Activated T-helper 1 cell treated with anti-CD3 and anti-CD28 coated beads, Interleukin-12 subunit alpha, Interleukin-12 subunit beta, Interleukin-2, Interleukin-4 antibody, amounts not matched to agents 30 ng/mL and 10 ng/mL and 1 ng/mL, durations not matched to agents 14 hours and 24 hours and 36 hours (primary cell): ENCODE measurements at regions not wholly inside any gene's neighbourhood (a gene's known extent, or its start where the extent isn't known, plus 50 kb on each side); places are given as distances from the start of the nearest gene placed in this dataset.
"Not testable (repeated sequence)": the region's sequence is repeated elsewhere in the genome, so short reads cannot be mapped to it uniquely, and the experiment has no call there.

ENCODE experiments used
- DNase-seq: peaks from one replicate; pipeline ENCODE4 v3.0.0; 2021; ENCODE audit warnings: low spot score
- H3K27ac Mint-ChIP-seq: one replicate; pipeline ENCODE4 v1.8.0; 2021; ENCODE audit warnings: mild to moderate bottlenecking, mixed read lengths
- H3K27me3 Mint-ChIP-seq: one replicate; pipeline ENCODE4 v1.8.0; 2022; ENCODE audit warnings: mild to moderate bottlenecking, moderate library complexity, mixed read lengths; ENCODE audit not compliant: insufficient read depth
- H3K36me3 Mint-ChIP-seq: one replicate; pipeline ENCODE4 v1.8.0; 2021; ENCODE audit warnings: low read depth, mixed read lengths
- H3K4me1 Mint-ChIP-seq: one replicate; pipeline ENCODE4 v1.8.0; 2021; ENCODE audit warnings: low read depth, mixed read lengths
- H3K4me3 Mint-ChIP-seq: one replicate; pipeline ENCODE4 v1.8.0; 2021; ENCODE audit warnings: mild to moderate bottlenecking, moderate library complexity, mixed read lengths
- H3K9me3 Mint-ChIP-seq: one replicate; pipeline ENCODE4 v1.8.0; 2021; ENCODE audit warnings: mixed read lengths
- intact Hi-C: fragments of 100-400 bp; cut with micrococcal nuclease; formaldehyde crosslinking; loops from one replicate; pipeline ENCODE4 v1.15.1; 2024

- Mint-ChIP-seq H3K9me3 (no peaks in the 10 kb centered on the region), H3K4me3 (no peak overlapping the region), H3K27ac (no peak overlapping the region), H3K36me3 (no peaks in the 10 kb centered on the region), H3K27me3 (peaks cover 2% of the 10 kb centered on the region), H3K4me1 (no peaks in the 10 kb centered on the region)
- DNase-seq: no peak
- intact Hi-C loops: no loop called here
These were observed 674.3 kb downstream of the STK39 start for GRCh38 chr2:167572883-167573619.

GRCh38 chr2:167570370-167570769, 677.0 kb downstream of the STK39 start:
- DNase-seq: no peak
- H3K4me1 Mint-ChIP-seq: no peaks in the 10 kb centered on the region
- no peaks in the 10 kb centered on the region for H3K9me3 Mint-ChIP-seq
- H3K27me3 Mint-ChIP-seq: peaks cover 2% of the 10 kb centered on the region
- no peaks in the 10 kb centered on the region for H3K36me3 Mint-ChIP-seq
- intact Hi-C loops: no loop called here
- no peak overlapping the region for H3K27ac Mint-ChIP-seq
- no peak overlapping the region for H3K4me3 Mint-ChIP-seq

- H3K9me3 Mint-ChIP-seq, H3K36me3 Mint-ChIP-seq, H3K4me3 Mint-ChIP-seq, H3K27me3 Mint-ChIP-seq, H3K4me1 Mint-ChIP-seq, H3K27ac Mint-ChIP-seq, DNase-seq, intact Hi-C loops: not testable (repeated sequence)
These were observed 675.8 kb downstream of the XIRP2 start for GRCh38 chr2:167563885-167564619.

- not testable (repeated sequence) for H3K36me3 Mint-ChIP-seq, H3K4me3 Mint-ChIP-seq
These were observed 670.2 kb downstream of the XIRP2 start for GRCh38 chr2:167558272-167558991.

GRCh38 chr2:167555098-167555720, 666.9 kb downstream of the XIRP2 start:
- Mint-ChIP-seq H3K27ac (no peak overlapping the region), H3K9me3 (no peaks in the 10 kb centered on the region), H3K27me3 (no peaks in the 10 kb centered on the region), H3K4me1 (no peaks in the 10 kb centered on the region), H3K4me3 (no peak overlapping the region), H3K36me3 (no peaks in the 10 kb centered on the region)
- intact Hi-C loops: no loop called here
- DNase-seq: no peak

More at GRCh38 chr2:167558272-167558991, 670.2 kb downstream of the XIRP2 start:
- DNase-seq, intact Hi-C loops, H3K27ac Mint-ChIP-seq, H3K27me3 Mint-ChIP-seq, H3K4me1 Mint-ChIP-seq, H3K9me3 Mint-ChIP-seq: not testable (repeated sequence)

GRCh38 chr2:167553635-167554034, 665.4 kb downstream of the XIRP2 start:
- no peaks in the 10 kb centered on the region for H3K4me1 Mint-ChIP-seq
- H3K36me3 Mint-ChIP-seq: no peaks in the 10 kb centered on the region
- no peak overlapping the region for H3K4me3 Mint-ChIP-seq
- no peaks in the 10 kb centered on the region for H3K9me3 Mint-ChIP-seq
- no peaks in the 10 kb centered on the region for H3K27me3 Mint-ChIP-seq
- intact Hi-C loops: no loop called here
- no peak for DNase-seq
- H3K27ac Mint-ChIP-seq: no peak overlapping the region

GRCh38 chr2:167551416-167551815, 663.1 kb downstream of the XIRP2 start:
- no peaks in the 10 kb centered on the region for H3K36me3 Mint-ChIP-seq
- no peak overlapping the region for H3K27ac Mint-ChIP-seq
- DNase-seq: no peak
- intact Hi-C loops: no loop called here
- no peaks in the 10 kb centered on the region for H3K4me1 Mint-ChIP-seq
- H3K27me3 Mint-ChIP-seq: no peaks in the 10 kb centered on the region
- H3K9me3 Mint-ChIP-seq: no peaks in the 10 kb centered on the region
- no peak overlapping the region for H3K4me3 Mint-ChIP-seq

- Mint-ChIP-seq H3K27me3 (no peaks in the 10 kb centered on the region), H3K36me3 (no peaks in the 10 kb centered on the region), H3K4me3 (no peak overlapping the region), H3K27ac (no peak overlapping the region), H3K4me1 (no peaks in the 10 kb centered on the region), H3K9me3 (no peaks in the 10 kb centered on the region)
- no peak for DNase-seq
- intact Hi-C loops: no loop called here
These were observed 662.2 kb downstream of the XIRP2 start for GRCh38 chr2:167550448-167550847.

- Mint-ChIP-seq H3K9me3 (no peaks in the 10 kb centered on the region), H3K27ac (no peak overlapping the region), H3K4me1 (no peaks in the 10 kb centered on the region), H3K4me3 (no peak overlapping the region), H3K36me3 (no peaks in the 10 kb centered on the region), H3K27me3 (no peaks in the 10 kb centered on the region)
- intact Hi-C loops: no loop called here
- DNase-seq: no peak
These were observed 660.1 kb downstream of the XIRP2 start for GRCh38 chr2:167548396-167548795.

- intact Hi-C loops: no loop called here
- Mint-ChIP-seq H3K4me3 (no peak overlapping the region), H3K27me3 (no peaks in the 10 kb centered on the region), H3K27ac (no peak overlapping the region), H3K36me3 (no peaks in the 10 kb centered on the region), H3K9me3 (no peaks in the 10 kb centered on the region), H3K4me1 (no peaks in the 10 kb centered on the region)
- DNase-seq: no peak
These were observed 656.3 kb downstream of the XIRP2 start for GRCh38 chr2:167544602-167545001.

GRCh38 chr2:167543721-167544120, 655.4 kb downstream of the XIRP2 start:
- H3K36me3 Mint-ChIP-seq: no peaks in the 10 kb centered on the region

GRCh38 chr2:167537743-167538142, 649.5 kb downstream of the XIRP2 start:
- no peak for DNase-seq
- Mint-ChIP-seq H3K27me3 (no peaks in the 10 kb centered on the region), H3K9me3 (no peaks in the 10 kb centered on the region), H3K36me3 (no peaks in the 10 kb centered on the region), H3K4me3 (no peak overlapping the region), H3K27ac (no peak overlapping the region), H3K4me1 (no peaks in the 10 kb centered on the region)
- intact Hi-C loops: no loop called here

More at GRCh38 chr2:167543721-167544120, 655.4 kb downstream of the XIRP2 start:
- Mint-ChIP-seq H3K27ac (no peak overlapping the region), H3K4me1 (no peaks in the 10 kb centered on the region), H3K9me3 (no peaks in the 10 kb centered on the region), H3K27me3 (no peaks in the 10 kb centered on the region), H3K4me3 (no peak overlapping the region)
- no peak for DNase-seq
- intact Hi-C loops: no loop called here

- no peak for DNase-seq
- H3K4me3 Mint-ChIP-seq: no peak overlapping the region
- no peaks in the 10 kb centered on the region for H3K4me1 Mint-ChIP-seq
- no peaks in the 10 kb centered on the region for H3K9me3 Mint-ChIP-seq
- intact Hi-C loops: no loop called here
- H3K27ac Mint-ChIP-seq: no peak overlapping the region
- H3K36me3 Mint-ChIP-seq: no peaks in the 10 kb centered on the region
- no peaks in the 10 kb centered on the region for H3K27me3 Mint-ChIP-seq
These were observed 646.2 kb downstream of the XIRP2 start for GRCh38 chr2:167534443-167534842.
